ENCODE measurements at regions not wholly inside any gene's neighbourhood (a gene's known extent, or its start where the extent isn't known, plus 50 kb on each side); places are given as distances from the start of the nearest gene placed in this dataset.

DNA sequence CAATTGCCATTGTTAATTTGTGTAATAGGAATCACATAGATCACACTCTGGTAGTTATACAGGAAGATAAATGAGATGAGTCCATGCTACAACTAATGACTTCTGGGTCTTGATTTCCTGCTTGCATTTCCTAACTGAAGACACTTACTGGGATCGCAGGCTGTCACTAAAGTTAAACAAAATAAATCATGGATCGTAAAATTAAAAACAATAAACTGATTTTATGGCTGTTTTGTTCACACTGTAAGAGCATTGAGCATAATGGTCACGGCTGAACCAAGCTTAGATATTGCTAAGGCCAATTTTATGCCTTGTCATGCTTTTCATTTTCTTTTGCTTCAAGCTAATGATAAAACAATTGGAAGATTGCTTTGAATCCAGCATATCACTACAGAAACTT is 332.5 kb upstream of the CITED2 start:
- DNase-seq (ENCODE audit: low read depth): no peak
- TF ChIP-seq CTCF (IDR thresholded peaks at IDR 0.05; ENCODE audit: insufficient read depth, low read depth, low read length, missing control alignments): no peak

DNA sequence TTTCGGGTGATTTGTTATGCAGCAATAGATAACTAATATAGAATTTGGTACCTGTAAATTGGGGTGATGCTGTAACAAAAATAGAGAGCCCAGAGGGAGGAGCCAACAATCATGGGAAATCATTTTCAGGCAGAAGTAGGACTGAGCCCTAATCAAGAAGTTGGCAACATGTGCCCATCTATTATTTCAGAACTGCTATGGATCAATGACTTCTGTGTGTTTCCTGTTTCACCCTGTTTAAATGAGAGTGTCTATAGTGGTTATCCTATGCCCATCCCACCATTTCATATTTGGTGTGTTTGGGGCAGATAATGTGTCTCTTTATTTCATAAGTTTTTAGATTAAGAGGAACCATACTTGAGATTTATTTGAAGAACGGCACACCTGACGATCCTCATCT is 330.8 kb upstream of the CITED2 start:
- no peak for DNase-seq (ENCODE audit: low read depth)
- TF ChIP-seq CTCF (IDR thresholded peaks at IDR 0.05; ENCODE audit: insufficient read depth, low read depth, low read length, missing control alignments): no peak
- no peak overlapping the region for H3K4me3 ChIP-seq (ENCODE audit: low read depth, low read length)

More for the DNA sequence above, 332.5 kb upstream of the CITED2 start:
- no peak overlapping the region for H3K4me3 ChIP-seq (ENCODE audit: low read depth, low read length)

DNA sequence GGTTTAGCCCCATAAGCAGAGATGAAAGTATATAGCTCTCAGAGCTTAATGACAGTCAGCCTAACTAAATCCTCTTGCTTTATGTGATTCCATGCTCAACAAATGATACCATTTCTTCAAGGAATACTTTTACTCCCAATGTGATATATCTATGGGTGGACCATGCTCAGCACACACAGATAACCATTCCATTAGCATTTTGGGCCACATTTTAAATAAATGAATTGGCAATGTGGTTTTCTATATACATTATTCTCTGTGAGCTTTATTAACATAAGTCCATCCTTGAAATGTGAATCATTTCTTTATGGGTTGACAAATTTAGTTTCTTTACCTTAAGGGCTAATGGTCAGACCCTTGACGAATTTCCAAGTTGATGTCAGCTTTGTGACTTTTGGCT is 329.3 kb upstream of the CITED2 start:
- no peak overlapping the region for H3K4me3 ChIP-seq (ENCODE audit: low read depth, low read length)
- DNase-seq (ENCODE audit: low read depth): no peak
- no peak for TF ChIP-seq CTCF (IDR thresholded peaks at IDR 0.05; ENCODE audit: insufficient read depth, low read depth, low read length, missing control alignments)

DNA sequence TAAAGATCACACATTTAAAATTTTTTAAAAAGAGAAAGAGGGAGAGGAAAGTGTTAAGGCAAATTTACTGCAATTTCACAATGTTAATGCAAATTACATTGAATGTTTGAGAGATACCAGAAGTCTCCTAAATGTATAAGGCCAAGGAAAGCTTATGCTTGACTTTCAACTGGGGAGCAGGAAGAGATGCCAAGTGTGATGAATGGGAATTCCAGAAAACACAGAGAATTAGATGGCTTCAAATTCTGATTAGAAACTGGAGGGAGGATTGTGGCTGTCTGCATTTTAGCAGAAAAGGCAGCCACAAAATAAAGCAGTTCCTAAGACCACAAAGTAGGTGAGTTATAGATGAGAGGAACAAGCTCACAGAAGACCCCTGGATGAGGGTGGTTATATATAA is 328.3 kb upstream of the CITED2 start:
- no peak overlapping the region for H3K4me3 ChIP-seq (ENCODE audit: low read depth, low read length)
- DNase-seq (ENCODE audit: low read depth): no peak
- TF ChIP-seq CTCF (IDR thresholded peaks at IDR 0.05; ENCODE audit: insufficient read depth, low read depth, low read length, missing control alignments): no peak

- TF ChIP-seq CTCF (IDR thresholded peaks at IDR 0.05; ENCODE audit: insufficient read depth, low read depth, low read length, missing control alignments): no peak
- no peak overlapping the region for H3K4me3 ChIP-seq (ENCODE audit: low read depth, low read length)
- DNase-seq (ENCODE audit: low read depth): no peak
These were observed 327.2 kb upstream of the CITED2 start for GRCh38 chr6:139701695-139702094.

- no peak overlapping the region for H3K4me3 ChIP-seq (ENCODE audit: low read depth, low read length)
- no peak for DNase-seq (ENCODE audit: low read depth)
- TF ChIP-seq CTCF (IDR thresholded peaks at IDR 0.05; ENCODE audit: insufficient read depth, low read depth, low read length, missing control alignments): no peak
These were observed 326.6 kb upstream of the CITED2 start for GRCh38 chr6:139701003-139701402.

DNA sequence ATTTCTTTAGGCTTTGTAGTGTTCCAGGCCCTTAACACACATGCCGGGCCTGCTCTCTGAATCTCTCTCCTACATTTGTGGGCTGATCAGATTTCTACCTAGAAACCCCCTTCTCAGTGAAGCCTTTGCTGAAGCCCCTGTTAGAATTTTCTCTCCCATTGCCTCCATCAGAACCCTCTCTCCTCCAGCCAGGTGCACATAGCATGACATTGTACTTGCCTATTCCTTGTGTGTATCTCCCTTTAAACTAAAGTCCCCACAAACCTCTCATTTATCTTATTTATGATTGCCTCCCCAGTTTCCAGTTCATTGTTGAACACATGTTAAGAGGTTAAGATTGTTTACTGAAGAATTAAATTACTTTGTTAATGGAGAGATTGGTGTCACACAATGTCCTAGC is 325.5 kb upstream of the CITED2 start:
- TF ChIP-seq CTCF (IDR thresholded peaks at IDR 0.05; ENCODE audit: insufficient read depth, low read depth, low read length, missing control alignments): no peak

More for the DNA sequence above, 325.5 kb upstream of the CITED2 start:
- H3K4me3 ChIP-seq (ENCODE audit: low read depth, low read length): no peak overlapping the region
- DNase-seq (ENCODE audit: low read depth): no peak

All from GM12865 (cell line).